KMS-11 (cell line): ENCODE measurements at regions not wholly inside any gene's neighbourhood (a gene's known extent, or its start where the extent isn't known, plus 50 kb on each side); places are given as distances from the start of the nearest gene placed in this dataset.

Experiments used
- H2AFZ ChIP-seq: fragments of 200-600 bp; sonication (generic); 2 replicates; pipeline ENCODE4 v1.6.1; 2016; ENCODE audit warnings: antibody characterized with exemption, mixed run types, low read depth
- H3K27ac ChIP-seq: fragments of 200-600 bp; sonication (generic); 2 replicates; pipeline ENCODE4 v1.6.1; 2016; ENCODE audit warnings: mild to moderate bottlenecking, mixed run types
- H3K27me3 ChIP-seq: fragments of 200-600 bp; sonication (generic); 2 replicates; pipeline ENCODE4 v1.6.1; 2017; ENCODE audit warnings: mild to moderate bottlenecking, low read depth, mixed run types, moderate library complexity; ENCODE audit not compliant: insufficient read depth
- H3K36me3 ChIP-seq: fragments of 200-600 bp; sonication (generic); 2 replicates; pipeline ENCODE4 v1.6.1; 2017; ENCODE audit warnings: mild to moderate bottlenecking, mixed run types; ENCODE audit not compliant: insufficient read depth
- H3K4me1 ChIP-seq: fragments of 200-600 bp; sonication (generic); 2 replicates; pipeline ENCODE4 v1.6.1; 2016; ENCODE audit warnings: mild to moderate bottlenecking, low read depth, mixed run types; ENCODE audit not compliant: poor library complexity, severe bottlenecking
- H3K4me2 ChIP-seq: fragments of 200-600 bp; sonication (generic); 2 replicates; pipeline ENCODE4 v1.7.0; 2016; ENCODE audit warnings: mild to moderate bottlenecking, mixed run types
- H3K4me3 ChIP-seq: fragments of 200-600 bp; sonication (generic); IDR thresholded peaks from 2 replicates; pipeline ENCODE4 v1.6.1; 2017; ENCODE audit warnings: low read depth, low read length, mixed read lengths; ENCODE audit not compliant: insufficient read depth
- H3K79me2 ChIP-seq: fragments of 200-600 bp; sonication (generic); 2 replicates; pipeline ENCODE4 v1.6.1; 2016; ENCODE audit warnings: low read depth, mixed run types; ENCODE audit not compliant: insufficient read depth
- H3K9ac ChIP-seq: fragments of 200-600 bp; sonication (generic); 2 replicates; pipeline ENCODE4 v1.6.1; 2016; ENCODE audit warnings: mild to moderate bottlenecking, mixed run types
- H4K20me1 ChIP-seq: fragments of 200-600 bp; sonication (generic); 2 replicates; pipeline ENCODE4 v1.6.1; 2016; ENCODE audit warnings: mild to moderate bottlenecking, mixed run types; ENCODE audit not compliant: insufficient read depth
- TF ChIP-seq, protein P1 (sequence below): fragments of 200-600 bp; sonication (generic); conservative IDR thresholded peaks from 2 replicates; pipeline ENCODE4 v1.6.1; 2017; ENCODE audit warnings: low read depth, mild to moderate bottlenecking, antibody characterized with exemption, low read length, moderate library complexity, mixed read lengths

GRCh38 chr7:21076054-21076453 is 289.4 kb upstream of the SP8 start:
- Histone ChIP-seq H3K4me1 (no peaks in the 10 kb centered on the region), H4K20me1 (no peaks in the 10 kb centered on the region), H3K27ac (no peak overlapping the region), H3K36me3 (no peaks in the 10 kb centered on the region), H3K79me2 (no peaks in the 10 kb centered on the region), H3K4me3 (no peak overlapping the region), H3K4me2 (no peak overlapping the region), H2AFZ (no peak overlapping the region), H3K9ac (no peak overlapping the region), H3K27me3 (no peaks in the 10 kb centered on the region)
- TF ChIP-seq, protein P1, sequence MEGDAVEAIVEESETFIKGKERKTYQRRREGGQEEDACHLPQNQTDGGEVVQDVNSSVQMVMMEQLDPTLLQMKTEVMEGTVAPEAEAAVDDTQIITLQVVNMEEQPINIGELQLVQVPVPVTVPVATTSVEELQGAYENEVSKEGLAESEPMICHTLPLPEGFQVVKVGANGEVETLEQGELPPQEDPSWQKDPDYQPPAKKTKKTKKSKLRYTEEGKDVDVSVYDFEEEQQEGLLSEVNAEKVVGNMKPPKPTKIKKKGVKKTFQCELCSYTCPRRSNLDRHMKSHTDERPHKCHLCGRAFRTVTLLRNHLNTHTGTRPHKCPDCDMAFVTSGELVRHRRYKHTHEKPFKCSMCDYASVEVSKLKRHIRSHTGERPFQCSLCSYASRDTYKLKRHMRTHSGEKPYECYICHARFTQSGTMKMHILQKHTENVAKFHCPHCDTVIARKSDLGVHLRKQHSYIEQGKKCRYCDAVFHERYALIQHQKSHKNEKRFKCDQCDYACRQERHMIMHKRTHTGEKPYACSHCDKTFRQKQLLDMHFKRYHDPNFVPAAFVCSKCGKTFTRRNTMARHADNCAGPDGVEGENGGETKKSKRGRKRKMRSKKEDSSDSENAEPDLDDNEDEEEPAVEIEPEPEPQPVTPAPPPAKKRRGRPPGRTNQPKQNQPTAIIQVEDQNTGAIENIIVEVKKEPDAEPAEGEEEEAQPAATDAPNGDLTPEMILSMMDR = no peak

GRCh38 chr7:21076574-21076973 is 289.9 kb upstream of the SP8 start:
- no peaks in the 10 kb centered on the region for H3K79me2 ChIP-seq
- TF ChIP-seq, protein P1 = no peak
- no peak overlapping the region for H3K4me2 ChIP-seq

GRCh38 chr7:21077602-21078001 is 290.9 kb upstream of the SP8 start:
- Histone ChIP-seq H3K27me3 (no peaks in the 10 kb centered on the region), H2AFZ (no peak overlapping the region), H3K27ac (no peak overlapping the region), H3K36me3 (no peaks in the 10 kb centered on the region), H4K20me1 (no peaks in the 10 kb centered on the region), H3K4me2 (no peak overlapping the region), H3K9ac (no peak overlapping the region), H3K79me2 (no peaks in the 10 kb centered on the region), H3K4me3 (no peak overlapping the region), H3K4me1 (no peaks in the 10 kb centered on the region)
- TF ChIP-seq, protein P1 = no peak

More at GRCh38 chr7:21076574-21076973, 289.9 kb upstream of the SP8 start:
- no peaks in the 10 kb centered on the region for H3K4me1 ChIP-seq
- no peak overlapping the region for H2AFZ ChIP-seq
- H3K36me3 ChIP-seq = no peaks in the 10 kb centered on the region
- no peaks in the 10 kb centered on the region for H4K20me1 ChIP-seq
- H3K4me3 ChIP-seq = no peak overlapping the region
- H3K9ac ChIP-seq = no peak overlapping the region
- H3K27me3 ChIP-seq = no peaks in the 10 kb centered on the region
- no peak overlapping the region for H3K27ac ChIP-seq

GRCh38 chr7:21084286-21084685 is 297.6 kb upstream of the SP8 start:
- Histone ChIP-seq H3K27ac (no peak overlapping the region), H3K36me3 (no peaks in the 10 kb centered on the region), H4K20me1 (no peaks in the 10 kb centered on the region), H3K79me2 (no peaks in the 10 kb centered on the region), H3K4me3 (no peak overlapping the region), H3K9ac (no peak overlapping the region), H3K27me3 (no peaks in the 10 kb centered on the region), H2AFZ (no peak overlapping the region), H3K4me2 (no peak overlapping the region), H3K4me1 (peaks cover 47% of the 10 kb centered on the region)
- TF ChIP-seq, protein P1 = no peak

- peak overlapping the region; percentile 63 for H3K4me2 ChIP-seq
- H3K9ac ChIP-seq = no peak overlapping the region
- H4K20me1 ChIP-seq = no peaks in the 10 kb centered on the region
- no peak overlapping the region for H2AFZ ChIP-seq
- H3K27ac ChIP-seq = peak overlapping the region; percentile 39; the same call in 1 of the 2 replicates
- TF ChIP-seq, protein P1 = no peak
- peaks cover 59% of the 10 kb centered on the region for H3K4me1 ChIP-seq
- no peaks in the 10 kb centered on the region for H3K79me2 ChIP-seq
- H3K27me3 ChIP-seq = no peaks in the 10 kb centered on the region; the same call in 1 of the 2 replicates
- H3K36me3 ChIP-seq = no peaks in the 10 kb centered on the region
- no peak overlapping the region for H3K4me3 ChIP-seq
Measured at GRCh38 chr7:21086688-21087087, 300.0 kb upstream of the SP8 start.
